K562 (cell line): ENCODE measurements at regions not wholly inside any gene's neighbourhood (a gene's known extent, or its start where the extent isn't known, plus 50 kb on each side); places are given as distances from the start of the nearest gene placed in this dataset.

Source experiments
- CCAR2 ChIP-seq: fragments of 200-400 bp; formaldehyde crosslinking; IDR thresholded peaks from 2 replicates; pipeline ENCODE4 v1.6.1; 2017; ENCODE audit warnings: mild to moderate bottlenecking, low read depth, low read length
- FOS ChIP-seq: IDR thresholded peaks from 3 replicates; pipeline ENCODE4 v1.6.1; 2011; ENCODE audit not compliant: insufficient read length; ENCODE audit errors: extremely low read depth
- HNRNPK ChIP-seq: fragments of 200-400 bp; formaldehyde crosslinking; IDR thresholded peaks from one replicate; pipeline ENCODE4 v1.6.1; 2018; ENCODE audit warnings: mild to moderate bottlenecking, low read depth, low read length; ENCODE audit not compliant: poor library complexity, severe bottlenecking
- HNRNPLL ChIP-seq: fragments of 200-400 bp; formaldehyde crosslinking; IDR thresholded peaks from 2 replicates; pipeline ENCODE4 v1.6.1; 2017; ENCODE audit warnings: low read length, low read depth, mild to moderate bottlenecking; ENCODE audit not compliant: poor library complexity, severe bottlenecking
- NR2C2 ChIP-seq, 2 experiments: fragments of 200-800 bp in 1 of 2; sonication (Bioruptor generic) in 1 of 2; sonication (generic) in 1 of 2; formaldehyde crosslinking in 1 of 2; IDR thresholded peaks; 2 replicates each; pipeline versions ENCODE4 v1.6.1 to v1.8.0; 2016 to 2022; ENCODE audit warnings: mild to moderate bottlenecking in 1 of 2, missing compliant biosample characterization in 1 of 2, missing genetic modification characterization in 1 of 2, missing genetic modification reagents in 1 of 2
- REST ChIP-seq, 2 experiments: fragments of 450-650 bp; formaldehyde crosslinking in 1 of 2; IDR thresholded peaks; 2 replicates each; pipeline versions ENCODE4 v1.4.0 to v1.6.1; 2014 to 2020; ENCODE audit warnings: mild to moderate bottlenecking in 2 of 2, borderline replicate concordance in 1 of 2, low read depth in 1 of 2
- YY1 ChIP-seq, 3 experiments: IDR thresholded peaks; 2 replicates each; pipeline ENCODE4 v1.6.1; 2011; ENCODE audit warnings: low read length in 2 of 3, mild to moderate bottlenecking in 2 of 3, moderate library complexity in 2 of 3, borderline replicate concordance in 1 of 3, control low read depth in 1 of 3, low read depth in 1 of 3; ENCODE audit not compliant: insufficient read depth in 3 of 3, insufficient replicate concordance in 2 of 3, control insufficient read depth in 1 of 3, insufficient read length in 1 of 3; ENCODE audit errors: extremely low read depth in 1 of 3
- ZBTB33 ChIP-seq: sonication (generic); formaldehyde crosslinking; IDR thresholded peaks from 2 replicates; pipeline ENCODE4 v1.8.1; 2023; ENCODE audit warnings: mild to moderate bottlenecking, missing genetic modification reagents

- no peak for TF ChIP-seq ZBTB33 (CRISPR knock-in tag)
- TF ChIP-seq HNRNPK: no peak
- no peak for TF ChIP-seq YY1 (IDR thresholded peaks at IDR 0.05; ENCODE audit: borderline replicate concordance in 1 of 3, control insufficient read depth in 1 of 3, extremely low read depth in 1 of 3, insufficient read depth in 3 of 3, insufficient read length in 1 of 3, insufficient replicate concordance in 2 of 3, low read depth in 1 of 3, low read length in 2 of 3)
- TF ChIP-seq FOS: no peak
- no peak for TF ChIP-seq NR2C2 (CRISPR knock-in tag; IDR thresholded peaks at IDR 0.05)
- TF ChIP-seq NR2C2 (tag; IDR thresholded peaks at IDR 0.05): no peak
- TF ChIP-seq REST (IDR thresholded peaks at IDR 0.05; ENCODE audit: borderline replicate concordance): no peak
- no peak for TF ChIP-seq REST (CRISPR knock-in tag; IDR thresholded peaks at IDR 0.05; ENCODE audit: low read depth)
- no peak for TF ChIP-seq HNRNPLL
- no peak for TF ChIP-seq CCAR2
- TF ChIP-seq, all 486 proteins: peak for 0
Measured at GRCh38 chr2:181314551-181314950, 142.6 kb upstream of the ITGA4 start (continued).
